ENCODE measurements at regions not wholly inside any gene's neighbourhood (a gene's known extent, or its start where the extent isn't known, plus 50 kb on each side); places are given as distances from the start of the nearest gene placed in this dataset.

GRCh38 chr1:168374566-168374965, 93.9 kb downstream of the TBX19 start:
- H3K79me2 ChIP-seq (ENCODE audit: low read length): no peaks in the 10 kb centered on the region
- no peaks in the 10 kb centered on the region for H3K27me3 ChIP-seq (ENCODE audit: low read depth, low read length)
- no peak for TF ChIP-seq EZH2phosphoT487 (IDR thresholded peaks at IDR 0.05; ENCODE audit: low read depth)
- no peak for TF ChIP-seq CTCF (IDR thresholded peaks at IDR 0.05; ENCODE audit: low read depth, low read length)
- H3K4me1 ChIP-seq (ENCODE audit: low read length): no peaks in the 10 kb centered on the region
- H3K27ac ChIP-seq (ENCODE audit: low read length): no peak overlapping the region
- no peak overlapping the region for H3K9ac ChIP-seq (ENCODE audit: low read length)
- no peaks in the 10 kb centered on the region for H4K20me1 ChIP-seq (ENCODE audit: insufficient read depth, low read length)
- H3K4me3 ChIP-seq (ENCODE audit: low read length): no peak overlapping the region
- no peaks in the 10 kb centered on the region for H3K9me3 ChIP-seq (ENCODE audit: insufficient read depth, low read length)
- H3K4me2 ChIP-seq (ENCODE audit: low read length): no peak overlapping the region
- H2AFZ ChIP-seq (ENCODE audit: low read depth, low read length): no peak overlapping the region
- H3K36me3 ChIP-seq (replicated peaks; ENCODE audit: low read depth, low read length): no peaks in the 10 kb centered on the region

- Histone ChIP-seq H3K4me1 (ENCODE audit: low read length) (no peaks in the 10 kb centered on the region), H3K79me2 (ENCODE audit: low read length) (no peaks in the 10 kb centered on the region), H3K27me3 (ENCODE audit: low read depth, low read length) (no peaks in the 10 kb centered on the region), H3K9ac (ENCODE audit: low read length) (no peak overlapping the region), H3K36me3 (replicated peaks; ENCODE audit: low read depth, low read length) (no peaks in the 10 kb centered on the region), H3K4me2 (ENCODE audit: low read length) (no peak overlapping the region), H3K4me3 (ENCODE audit: low read length) (no peak overlapping the region), H4K20me1 (ENCODE audit: insufficient read depth, low read length) (no peaks in the 10 kb centered on the region), H3K9me3 (ENCODE audit: insufficient read depth, low read length) (no peaks in the 10 kb centered on the region), H2AFZ (ENCODE audit: low read depth, low read length) (no peak overlapping the region), H3K27ac (ENCODE audit: low read length) (no peak overlapping the region)
- no peak for TF ChIP-seq EZH2phosphoT487 (IDR thresholded peaks at IDR 0.05; ENCODE audit: low read depth)
- TF ChIP-seq CTCF (IDR thresholded peaks at IDR 0.05; ENCODE audit: low read depth, low read length): no peak
These were observed 93.2 kb downstream of the TBX19 start for GRCh38 chr1:168373869-168374268.

GRCh38 chr1:168372861-168373371, 92.2 kb downstream of the TBX19 start:
- no peak overlapping the region for H3K4me2 ChIP-seq (ENCODE audit: low read length)

GRCh38 chr1:168372307-168372706, 91.6 kb downstream of the TBX19 start:
- H4K20me1 ChIP-seq (ENCODE audit: insufficient read depth, low read length): no peaks in the 10 kb centered on the region
- no peak overlapping the region for H3K9ac ChIP-seq (ENCODE audit: low read length)
- H3K4me2 ChIP-seq (ENCODE audit: low read length): no peak overlapping the region
- H3K9me3 ChIP-seq (ENCODE audit: insufficient read depth, low read length): no peaks in the 10 kb centered on the region
- H2AFZ ChIP-seq (ENCODE audit: low read depth, low read length): no peak overlapping the region
- no peak overlapping the region for H3K4me3 ChIP-seq (ENCODE audit: low read length)
- TF ChIP-seq CTCF (IDR thresholded peaks at IDR 0.05; ENCODE audit: low read depth, low read length): no peak
- no peak for TF ChIP-seq EZH2phosphoT487 (IDR thresholded peaks at IDR 0.05; ENCODE audit: low read depth)
- no peaks in the 10 kb centered on the region for H3K79me2 ChIP-seq (ENCODE audit: low read length)
- no peaks in the 10 kb centered on the region for H3K4me1 ChIP-seq (ENCODE audit: low read length)
- H3K27ac ChIP-seq (ENCODE audit: low read length): no peak overlapping the region
- peaks cover 8% of the 10 kb centered on the region; the same call in 1 of the 2 replicates for H3K27me3 ChIP-seq (ENCODE audit: low read depth, low read length)
- H3K36me3 ChIP-seq (replicated peaks; ENCODE audit: low read depth, low read length): no peaks in the 10 kb centered on the region

More at GRCh38 chr1:168372861-168373371, 92.2 kb downstream of the TBX19 start:
- Histone ChIP-seq H2AFZ (ENCODE audit: low read depth, low read length) (no peak overlapping the region), H3K4me3 (ENCODE audit: low read length) (no peak overlapping the region), H3K9me3 (ENCODE audit: insufficient read depth, low read length) (no peaks in the 10 kb centered on the region), H3K27ac (ENCODE audit: low read length) (no peak overlapping the region), H3K4me1 (ENCODE audit: low read length) (no peaks in the 10 kb centered on the region), H3K36me3 (replicated peaks; ENCODE audit: low read depth, low read length) (no peaks in the 10 kb centered on the region), H4K20me1 (ENCODE audit: insufficient read depth, low read length) (no peaks in the 10 kb centered on the region), H3K9ac (ENCODE audit: low read length) (no peak overlapping the region), H3K79me2 (ENCODE audit: low read length) (no peaks in the 10 kb centered on the region), H3K27me3 (ENCODE audit: low read depth, low read length) (peaks cover 8% of the 10 kb centered on the region; the same call in 1 of the 2 replicates)
- TF ChIP-seq CTCF (IDR thresholded peaks at IDR 0.05; ENCODE audit: low read depth, low read length) (no peak), EZH2phosphoT487 (IDR thresholded peaks at IDR 0.05; ENCODE audit: low read depth) (no peak)
